Heart left ventricle (tissue), 13 donors: ENCODE measurements at regions not wholly inside any gene's neighbourhood (a gene's known extent, or its start where the extent isn't known, plus 50 kb on each side); places are given as distances from the start of the nearest gene placed in this dataset.

ENCODE experiments used
- POLR2A ChIP-seq, 2 donors: fragments of 450-650 bp; IDR thresholded peaks; one replicate each; pipeline ENCODE4 v1.6.1; 2017; ENCODE audit warnings: antibody characterized with exemption in 2 of 2, mild to moderate bottlenecking in 2 of 2, moderate library complexity in 2 of 2
- TF ChIP-seq, protein P1 (sequence below), 12 donors: fragments of 200-600 bp; sonication (generic) in 4 of 12; IDR thresholded peaks; one replicate each; pipeline versions ENCODE4 v1.5.0 to v1.8.0; 2018 to 2022; ENCODE audit warnings: antibody characterized with exemption in 12 of 12, mild to moderate bottlenecking in 5 of 12
- donor health status: ischemic (EF 13 %, LVEDD 7.1; RV severe dilation, severe dysfunction).
- donor health status: DM: no; HTN: yes; CAD: no.
- donor health status: DM: no; HTN: no; CAD: no.
- donor health status: ischemic (EF 25% LVEDD 6.9; RV normal size, moderate dysfunction).
- donor health status: ischemic (EF 25% LVEDD 5.7; RV mildly dilated, moderate dysfunction).
- donor health status: ischemic (EF 35%, LVEDD 5.7; RV mildly dilated, moderate dysfunction).
- donor health status: nonischemic (EF 11% LVEDD 7.7; RV severe dilation, severe dysfunction).
- donor health status: DM: yes; HTN: yes; CAD: no.
- donor health status: PGD.
- donor health status: ischemic (EF 29% LVEDD 5.4; RV normal size, mild dysfunction).
- donor health status: nonischemic (EF 23%, LVEDD 6.1; RV moderate dilation, normal function).

DNA sequence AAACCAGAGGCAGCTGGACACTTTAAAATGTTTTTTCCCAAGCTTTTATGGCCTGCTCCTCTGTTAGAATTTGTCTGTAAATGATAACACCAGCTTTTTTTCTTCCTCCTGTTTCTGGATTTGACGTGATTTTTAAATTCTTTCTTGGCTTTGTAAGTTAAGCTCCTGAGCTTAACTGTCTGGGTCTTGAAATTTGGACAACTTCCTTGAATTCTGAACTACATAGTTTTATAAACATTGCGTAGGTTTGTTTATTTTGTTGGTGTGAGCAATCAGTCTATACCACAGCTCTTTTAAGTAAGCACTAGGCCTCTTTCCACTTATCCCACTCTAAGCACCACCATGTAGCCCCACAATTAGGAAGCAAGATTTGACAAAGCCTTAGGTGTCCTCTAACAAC, 144.4 kb upstream of the GUCY1A1 start:
- TF ChIP-seq, protein P1, sequence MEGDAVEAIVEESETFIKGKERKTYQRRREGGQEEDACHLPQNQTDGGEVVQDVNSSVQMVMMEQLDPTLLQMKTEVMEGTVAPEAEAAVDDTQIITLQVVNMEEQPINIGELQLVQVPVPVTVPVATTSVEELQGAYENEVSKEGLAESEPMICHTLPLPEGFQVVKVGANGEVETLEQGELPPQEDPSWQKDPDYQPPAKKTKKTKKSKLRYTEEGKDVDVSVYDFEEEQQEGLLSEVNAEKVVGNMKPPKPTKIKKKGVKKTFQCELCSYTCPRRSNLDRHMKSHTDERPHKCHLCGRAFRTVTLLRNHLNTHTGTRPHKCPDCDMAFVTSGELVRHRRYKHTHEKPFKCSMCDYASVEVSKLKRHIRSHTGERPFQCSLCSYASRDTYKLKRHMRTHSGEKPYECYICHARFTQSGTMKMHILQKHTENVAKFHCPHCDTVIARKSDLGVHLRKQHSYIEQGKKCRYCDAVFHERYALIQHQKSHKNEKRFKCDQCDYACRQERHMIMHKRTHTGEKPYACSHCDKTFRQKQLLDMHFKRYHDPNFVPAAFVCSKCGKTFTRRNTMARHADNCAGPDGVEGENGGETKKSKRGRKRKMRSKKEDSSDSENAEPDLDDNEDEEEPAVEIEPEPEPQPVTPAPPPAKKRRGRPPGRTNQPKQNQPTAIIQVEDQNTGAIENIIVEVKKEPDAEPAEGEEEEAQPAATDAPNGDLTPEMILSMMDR (IDR thresholded peaks at IDR 0.05): no peak
- TF ChIP-seq POLR2A (IDR thresholded peaks at IDR 0.05): no peak
